HTR-8/SVneo (cell line): ENCODE measurements at regions not wholly inside any gene's neighbourhood (a gene's known extent, or its start where the extent isn't known, plus 50 kb on each side); places are given as distances from the start of the nearest gene placed in this dataset.
"Not testable (repeated sequence)": the region's sequence is repeated elsewhere in the genome, so short reads cannot be mapped to it uniquely, and the experiment has no call there.

Experiments used
- DNase-seq: peaks from one replicate; pipeline ENCODE4 v3.0.0; 2011; ENCODE audit warnings: low spot score, mixed read lengths; ENCODE audit not compliant: insufficient read length
- FAIRE-seq: peaks from 2 replicates; lab custom pipeline; 2011; peaks lifted over from hg19 to GRCh38; lab: Jason Lieb, UNC

DNA sequence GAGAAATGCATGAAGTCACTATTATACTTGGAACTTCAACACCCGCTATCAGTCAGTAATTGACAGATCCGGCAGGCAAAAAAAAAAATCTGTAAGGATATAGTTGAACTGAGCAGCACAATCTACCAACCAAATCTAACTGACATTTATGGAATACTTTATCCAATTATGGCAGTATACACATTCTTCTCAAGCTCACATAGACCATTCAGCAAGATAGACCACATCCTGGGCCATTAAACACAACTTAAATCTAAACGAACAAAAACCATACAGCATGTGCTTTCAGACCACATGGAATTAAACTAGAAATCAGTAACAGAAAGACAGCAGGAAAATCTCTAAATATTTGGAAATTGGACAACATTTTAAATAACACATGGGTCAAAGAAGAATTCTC, 112.7 kb downstream of the MPP7 start:
- FAIRE-seq = no peak
- DNase-seq = no peak

DNA sequence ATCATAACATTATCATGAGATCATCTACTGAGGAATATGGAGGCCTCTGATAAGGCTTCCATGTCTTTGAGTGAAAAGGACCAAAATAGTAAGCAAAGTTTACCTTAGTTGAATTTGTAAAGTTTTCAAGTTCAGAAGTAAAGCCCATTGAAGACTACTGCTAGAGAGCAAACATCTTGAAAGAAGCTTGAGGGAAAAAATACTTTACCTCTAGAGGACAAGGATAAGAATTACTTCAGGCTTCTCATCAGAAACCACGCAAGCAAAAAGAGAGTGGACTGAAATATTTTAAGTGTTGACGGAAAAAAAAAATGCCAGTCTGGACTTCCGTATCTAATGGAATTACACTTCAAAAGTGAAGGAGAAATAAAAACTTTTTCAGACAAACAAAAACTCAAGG, 114.3 kb downstream of the MPP7 start:
- FAIRE-seq = no peak

DNA sequence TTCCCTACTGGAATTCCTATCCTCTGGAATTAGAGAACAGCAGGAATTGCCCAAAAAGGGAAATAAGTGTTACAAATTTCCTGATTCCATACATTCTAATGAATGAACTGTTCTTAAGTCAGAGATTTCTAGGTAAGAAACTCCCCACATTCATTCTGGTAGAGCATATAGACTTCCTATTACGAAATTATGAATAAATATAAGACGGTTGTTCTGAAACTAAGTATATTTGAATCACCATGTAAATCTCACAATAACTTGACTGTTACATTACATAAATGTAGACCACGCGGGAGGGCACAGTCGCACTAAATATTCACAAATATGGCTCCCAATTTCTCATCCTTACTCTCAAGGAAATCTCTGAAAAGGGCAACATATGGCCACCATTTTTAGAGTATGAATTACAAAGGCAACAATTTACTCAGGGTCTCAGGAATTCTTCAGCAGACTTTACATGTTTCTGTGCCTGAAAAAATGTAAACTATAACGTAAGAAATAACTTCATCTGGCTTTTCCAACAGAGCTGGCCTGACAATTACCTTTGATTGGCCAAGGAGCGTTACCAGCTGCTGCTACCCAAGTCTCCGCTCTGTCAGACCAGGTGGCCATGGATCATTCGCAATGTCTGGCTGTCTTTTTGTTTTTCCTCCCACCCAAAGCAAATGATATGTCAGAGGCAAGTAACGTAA, 115.8 kb downstream of the MPP7 start:
- no peak for FAIRE-seq
- no peak for DNase-seq

More for the DNA sequence above, 114.3 kb downstream of the MPP7 start:
- no peak for DNase-seq

DNA sequence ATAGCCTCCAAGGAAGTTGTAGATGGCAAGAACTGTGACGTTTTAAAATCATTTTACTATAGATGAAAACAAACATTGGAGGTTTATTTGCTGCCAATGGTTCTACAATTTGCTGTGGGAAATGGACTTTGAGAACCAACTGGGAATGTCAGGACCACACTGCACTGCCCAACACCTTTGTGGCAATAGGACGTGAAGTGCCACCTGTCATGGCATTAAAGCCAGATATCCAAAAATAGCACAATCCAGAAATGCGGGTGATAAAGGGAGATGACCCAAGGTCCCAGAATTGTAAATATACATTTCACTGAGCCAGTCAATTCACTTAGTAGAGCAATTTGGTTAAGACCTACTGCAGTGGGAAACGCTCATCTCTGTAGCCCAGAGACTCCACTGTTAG, 116.4 kb downstream of the MPP7 start:
- DNase-seq (no peak), FAIRE-seq (no peak)

DNA sequence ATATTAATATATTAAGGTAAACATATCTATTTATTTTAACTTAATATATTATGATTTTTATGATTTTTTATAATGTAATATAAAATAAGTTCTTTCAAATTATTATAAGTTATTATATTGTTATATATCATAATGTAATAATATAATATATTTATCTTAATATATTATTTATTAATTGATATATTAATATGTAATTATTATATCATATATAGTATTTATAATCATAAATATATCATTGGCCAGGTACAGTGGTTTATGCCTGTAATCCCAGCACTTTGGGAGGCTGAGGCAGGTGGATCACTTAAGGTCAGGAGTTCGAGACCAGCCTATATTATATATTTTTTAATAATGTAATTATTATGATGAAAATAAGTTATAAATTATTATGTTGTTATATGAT, 118.1 kb downstream of the MPP7 start:
- FAIRE-seq (no peak), DNase-seq (no peak)

DNA sequence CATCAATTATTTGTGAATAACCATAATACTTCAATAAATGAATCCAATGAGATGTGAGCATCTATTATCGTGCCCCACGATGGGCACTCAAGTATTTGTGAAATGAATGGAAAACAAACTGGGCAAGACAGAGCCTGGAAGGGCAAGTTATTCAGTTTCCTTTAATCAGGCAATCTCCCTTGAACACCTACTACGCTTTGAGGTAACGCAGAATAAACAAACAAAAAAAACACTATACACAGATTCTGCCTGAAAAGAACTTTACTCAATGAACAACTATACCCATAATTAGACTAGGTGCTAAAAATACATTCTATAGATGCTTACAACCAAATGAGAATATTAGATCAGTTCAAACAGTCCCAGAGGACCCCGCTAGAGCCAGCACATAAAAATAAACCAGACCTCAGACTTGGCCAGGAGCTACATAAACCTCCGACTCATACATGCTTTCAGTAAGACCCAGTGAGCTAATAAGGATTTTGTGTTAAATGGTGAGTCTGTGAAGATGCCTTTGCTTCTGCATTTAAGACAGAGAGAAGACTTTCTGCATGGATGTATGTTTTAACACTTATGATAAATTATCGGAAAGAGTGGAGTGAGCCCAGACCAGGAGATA, 121.3 kb downstream of the MPP7 start:
- FAIRE-seq (no peak), DNase-seq (no peak)

DNA sequence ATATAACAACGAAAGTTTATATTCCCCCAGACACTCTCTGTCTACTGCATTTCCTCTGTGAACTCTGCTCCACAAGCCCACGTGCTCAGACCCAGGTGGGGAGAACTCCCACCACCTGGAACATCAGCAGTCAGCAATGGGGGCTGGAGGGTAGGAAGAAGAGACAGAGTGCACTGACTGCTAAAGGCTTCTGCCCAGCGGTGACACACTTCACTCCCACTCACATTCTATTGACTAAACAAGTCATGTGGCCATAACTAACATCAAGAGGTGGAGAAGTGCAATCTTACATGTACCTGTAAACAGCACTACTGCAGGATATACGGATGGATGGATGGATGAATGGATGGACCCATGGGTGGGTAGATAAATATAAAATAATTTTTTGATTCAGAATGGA, 122.2 kb downstream of the MPP7 start:
- no peak for DNase-seq
- peak; percentile 76 for FAIRE-seq

DNA sequence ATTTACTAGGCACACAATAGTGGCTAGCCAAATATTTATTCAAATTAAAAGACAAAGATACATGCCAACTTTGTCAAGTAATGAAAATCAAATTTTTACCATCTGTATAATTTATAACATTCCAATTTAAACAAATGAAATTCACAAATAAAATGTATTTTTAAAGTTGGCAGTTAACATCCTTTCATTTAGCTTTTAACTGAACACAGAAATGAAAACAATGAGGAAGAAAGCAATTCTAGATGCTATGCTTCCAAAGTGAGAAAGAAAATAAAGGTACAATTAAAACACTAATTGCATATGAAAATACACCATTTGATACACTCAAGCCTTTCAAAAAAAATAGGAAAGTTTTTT, 123.1 kb downstream of the MPP7 start:
- no peak for FAIRE-seq
- no peak for DNase-seq

DNA sequence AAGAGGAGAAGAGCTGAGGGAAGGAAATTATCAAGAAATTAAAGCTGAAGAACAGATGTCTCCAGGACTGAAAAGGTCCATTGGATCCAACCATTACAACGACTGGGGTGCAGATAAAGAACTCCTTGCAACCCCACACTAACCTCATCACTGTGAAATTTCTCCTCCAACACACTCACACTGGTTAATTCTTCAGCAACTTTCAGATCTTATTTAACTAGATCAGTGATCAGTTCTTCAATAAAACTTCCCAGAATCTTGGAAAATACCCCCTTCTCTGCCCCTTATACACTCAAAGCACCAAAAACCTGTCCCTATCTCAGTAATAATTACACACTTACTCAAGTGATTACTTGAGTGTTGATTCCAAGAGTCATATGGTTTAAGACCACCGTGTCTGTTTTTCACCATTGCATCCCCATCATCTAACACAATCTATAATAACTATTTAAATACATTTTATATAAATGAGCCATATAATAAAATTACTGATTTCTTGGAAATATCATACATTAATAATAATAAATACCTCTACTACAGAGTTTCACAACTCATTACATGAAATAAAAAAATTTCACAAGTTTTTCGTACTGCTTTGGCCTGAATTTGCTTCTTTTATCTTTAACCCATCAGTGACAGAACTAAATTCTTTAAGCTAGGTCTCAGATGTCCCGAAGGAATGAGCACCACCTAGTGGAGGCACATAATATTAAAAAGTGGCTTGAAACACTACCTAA, 123.7 kb downstream of the MPP7 start:
- FAIRE-seq = no peak
- DNase-seq = peak; percentile 48

DNA sequence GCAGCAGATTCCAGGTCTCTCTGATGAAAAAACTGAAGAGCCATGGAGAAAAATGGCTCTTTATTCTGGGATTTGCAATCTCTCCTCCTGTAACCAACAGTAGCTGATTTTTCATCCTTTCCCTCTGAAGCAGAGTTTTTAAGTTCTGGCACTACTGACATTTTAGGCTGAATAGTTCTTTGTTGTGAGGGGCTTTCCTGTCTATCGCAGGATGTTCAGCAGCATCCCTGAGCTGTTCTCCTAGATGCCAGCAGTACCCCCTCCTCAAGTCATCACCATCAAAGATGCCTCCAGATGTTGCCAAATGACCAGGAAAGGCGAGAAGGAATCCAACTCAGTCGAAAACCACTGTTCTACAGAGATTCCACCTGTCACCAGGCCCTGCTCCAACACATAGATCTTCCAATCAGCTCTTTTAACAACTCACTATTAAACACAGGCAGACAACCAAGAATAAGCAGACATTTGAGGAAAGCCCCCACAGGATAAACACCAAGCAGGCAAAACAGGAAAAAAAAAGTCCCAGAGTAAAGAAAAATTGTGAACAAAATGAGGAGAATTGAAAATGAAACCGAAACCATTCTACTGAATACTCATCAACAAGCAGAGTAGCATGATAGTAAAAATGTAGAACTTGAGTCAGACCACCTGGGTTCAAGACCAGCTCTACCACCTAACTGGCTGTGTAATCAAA, 124.8 kb downstream of the MPP7 start:
- DNase-seq = peak; percentile 8
- FAIRE-seq = no peak

DNA sequence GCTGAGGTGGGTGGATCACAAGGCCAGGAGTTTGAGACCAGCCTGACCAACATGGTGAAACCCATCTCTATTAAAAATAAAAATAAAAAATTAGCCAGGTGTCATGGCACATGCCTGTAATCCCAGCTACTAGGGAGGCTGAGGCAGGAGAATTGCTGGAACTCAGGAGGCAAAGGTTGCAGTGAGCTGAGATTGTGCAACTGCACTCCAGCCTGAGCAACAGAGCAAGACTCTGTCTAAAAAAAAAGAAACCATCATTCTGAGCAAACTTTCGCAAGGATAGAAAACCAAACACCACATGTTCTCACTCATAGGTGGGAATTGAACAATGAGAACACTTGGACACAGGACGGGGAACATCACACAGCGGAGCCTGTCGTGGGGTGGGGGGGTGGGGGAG, 126.4 kb downstream of the MPP7 start:
- FAIRE-seq, DNase-seq: not testable (repeated sequence)

DNA sequence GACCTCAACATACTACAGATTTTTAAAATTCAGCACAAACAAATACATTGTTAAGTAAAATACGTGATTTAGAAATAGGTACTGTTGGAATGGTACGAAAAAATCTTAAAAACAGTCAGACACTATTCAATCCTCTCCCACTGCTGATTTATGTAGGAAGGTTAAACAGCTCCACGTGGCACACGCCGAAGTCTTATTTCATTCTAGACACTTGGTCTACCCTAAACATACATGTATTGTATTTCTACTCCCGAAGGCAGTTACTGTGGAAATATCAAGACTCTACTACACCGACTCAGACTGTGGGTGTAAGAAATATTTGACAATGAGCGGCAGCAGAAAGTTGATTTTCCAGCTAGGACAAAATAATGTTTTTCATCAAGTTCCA, 130.6 kb downstream of the MPP7 start:
- no peak for FAIRE-seq

DNA sequence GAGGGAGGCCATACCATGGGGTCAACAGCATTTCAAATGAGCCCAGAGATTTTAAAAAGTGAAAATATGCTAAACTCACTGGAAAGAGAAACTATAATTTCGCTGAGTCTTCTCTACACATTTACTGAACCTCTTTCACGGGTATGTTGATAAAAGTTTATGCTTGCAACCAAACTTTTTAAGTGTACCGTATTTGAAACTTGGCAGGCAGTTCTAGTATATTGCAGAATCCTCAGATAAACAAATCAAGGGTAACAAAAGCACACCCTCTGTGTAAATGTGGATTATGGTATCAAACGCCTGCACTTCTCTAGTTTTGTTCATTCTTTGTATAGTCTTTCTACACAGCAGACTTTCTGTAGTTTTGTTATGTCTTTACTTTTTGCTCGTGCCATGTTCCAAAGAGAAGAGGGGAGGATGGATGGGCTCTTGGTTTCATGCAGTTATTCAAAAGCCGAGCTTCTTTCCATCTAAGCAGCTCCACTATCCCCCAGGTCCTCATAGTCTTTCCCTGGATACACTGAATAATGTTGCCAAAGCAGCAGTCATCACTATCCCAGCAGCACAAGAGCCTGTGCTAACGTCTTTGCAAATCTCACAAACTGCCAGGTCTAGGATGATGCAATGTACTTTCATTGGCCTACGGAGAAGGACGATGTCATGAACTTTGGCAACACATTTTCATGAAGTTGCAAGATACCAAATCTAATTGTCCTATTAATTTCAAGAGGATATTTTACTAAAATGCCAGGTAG, 131.2 kb downstream of the MPP7 start:
- DNase-seq (no peak), FAIRE-seq (no peak)

More for the DNA sequence above, 130.6 kb downstream of the MPP7 start:
- no peak for DNase-seq

DNA sequence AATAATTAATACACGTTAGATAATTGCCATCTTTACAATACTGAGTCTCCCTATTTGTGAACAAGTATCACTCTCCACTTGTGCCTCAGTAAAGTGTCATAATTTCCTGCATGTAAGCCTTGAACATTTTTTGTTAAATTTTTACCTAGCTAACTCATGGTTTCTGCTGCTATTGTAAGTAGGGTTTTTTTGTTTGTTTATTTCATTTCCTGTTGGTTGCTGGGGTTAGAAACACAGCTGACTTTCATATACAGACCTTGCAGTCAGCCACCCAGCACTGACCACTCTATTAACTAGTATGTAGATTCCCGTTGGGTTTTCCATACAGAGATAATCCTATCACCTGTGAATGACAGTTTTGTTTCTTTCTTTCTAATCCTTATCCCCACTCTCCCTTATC, 133.3 kb downstream of the MPP7 start:
- FAIRE-seq = no peak
- DNase-seq = no peak

DNA sequence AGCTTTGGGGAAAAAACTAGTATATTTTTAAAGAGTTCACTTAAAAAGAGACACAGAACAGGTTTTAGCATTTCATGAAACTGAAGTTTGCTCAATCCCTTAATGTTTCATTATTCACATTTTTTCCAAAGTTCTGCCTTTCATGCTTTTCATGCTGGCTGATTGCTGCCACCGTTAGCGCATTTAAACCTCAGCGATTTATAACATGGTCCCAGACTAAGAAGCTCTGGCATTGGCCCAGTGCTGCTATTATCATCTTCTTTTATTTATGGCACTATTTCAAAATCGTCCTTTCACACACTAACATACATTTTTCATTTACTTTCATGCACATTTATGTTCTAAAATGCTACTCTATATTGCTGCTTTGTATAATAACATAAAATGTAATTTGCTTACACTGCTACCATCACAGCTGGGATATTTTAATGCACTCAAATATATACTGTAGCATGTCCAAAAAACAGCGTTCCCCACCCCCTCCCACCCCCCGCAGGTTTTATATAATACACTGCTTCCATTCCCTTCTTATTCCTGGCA, 141.9 kb downstream of the MPP7 start:
- DNase-seq = no peak
- FAIRE-seq = no peak

DNA sequence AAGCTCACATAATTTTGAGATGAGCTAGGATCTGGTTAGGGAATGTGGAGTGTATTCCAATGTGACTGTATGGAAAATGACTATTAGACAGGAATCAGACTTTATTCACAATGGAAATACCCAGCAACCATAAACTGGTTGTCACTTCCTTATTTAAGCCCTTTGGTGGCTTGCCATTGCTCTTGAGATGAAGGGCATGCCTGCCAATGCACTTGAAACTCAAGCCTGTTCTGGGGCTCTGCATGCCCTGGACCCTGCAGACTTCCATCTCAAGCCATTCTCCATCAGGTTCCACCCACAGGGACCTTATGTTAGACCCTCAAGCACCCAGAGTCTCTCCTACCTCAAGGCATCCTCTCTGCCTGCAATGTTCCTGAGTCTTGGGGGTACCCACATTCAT, 145.5 kb downstream of the MPP7 start:
- no peak for FAIRE-seq
- DNase-seq = no peak

DNA sequence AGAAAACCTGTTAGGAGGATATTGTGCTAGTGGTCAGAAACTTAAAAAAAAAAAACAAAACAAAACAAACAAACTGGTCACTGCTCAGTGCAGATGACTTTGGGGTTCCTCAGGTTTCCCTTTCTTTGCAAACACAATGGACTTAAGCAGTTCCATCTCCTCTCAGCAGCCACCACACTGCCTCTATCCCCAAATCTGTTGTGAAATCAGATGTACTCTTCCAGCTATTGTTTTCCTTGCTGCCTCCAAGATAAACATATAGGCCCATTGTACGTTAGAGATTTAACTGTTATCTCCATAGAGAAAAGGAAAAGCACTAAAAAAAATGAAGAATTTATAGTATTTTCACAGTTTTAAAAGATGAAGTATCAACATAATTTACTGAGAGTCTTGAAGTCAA, 147.1 kb downstream of the MPP7 start:
- FAIRE-seq = no peak
- no peak for DNase-seq

DNA sequence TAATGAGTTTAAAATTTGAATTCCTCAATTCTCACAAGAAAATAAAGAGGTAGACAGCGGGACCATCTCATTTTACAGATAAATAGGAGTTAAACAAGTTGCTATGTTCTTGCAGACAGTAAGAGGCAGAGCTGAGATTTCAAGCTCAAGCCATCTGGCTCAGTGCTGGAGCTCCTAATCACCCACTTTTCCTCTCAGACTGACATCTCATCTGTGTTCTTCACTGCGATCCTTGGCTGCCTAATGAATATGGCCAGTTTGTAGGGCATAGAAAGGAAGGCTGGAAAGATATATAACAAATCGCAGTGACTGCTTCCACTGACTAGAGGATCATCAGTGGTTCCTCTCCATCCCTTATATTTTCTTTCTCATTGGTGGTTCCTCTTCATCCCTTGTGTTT, 151.2 kb downstream of the MPP7 start:
- FAIRE-seq (no peak), DNase-seq (no peak)

DNA sequence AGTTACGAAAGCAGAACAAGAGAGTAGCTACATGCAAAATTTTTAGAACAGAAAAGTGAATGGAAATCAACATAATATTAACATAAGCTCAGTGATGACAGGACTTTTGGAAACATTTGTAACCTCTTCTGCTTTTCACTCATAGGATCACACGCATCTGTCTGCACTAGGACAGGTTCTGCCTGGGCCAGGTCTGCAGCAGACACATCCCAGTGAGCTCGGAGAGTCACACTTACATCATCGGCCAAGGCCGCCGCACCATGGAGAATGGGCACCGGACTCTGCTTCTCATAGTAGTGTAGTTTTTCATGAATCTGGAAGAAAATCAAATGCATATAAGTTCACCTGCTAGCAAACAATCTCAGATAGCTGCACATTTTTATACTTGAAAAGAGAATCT, 150.9 kb upstream of the ODAD2 start:
- FAIRE-seq (no peak), DNase-seq (no peak)

DNA sequence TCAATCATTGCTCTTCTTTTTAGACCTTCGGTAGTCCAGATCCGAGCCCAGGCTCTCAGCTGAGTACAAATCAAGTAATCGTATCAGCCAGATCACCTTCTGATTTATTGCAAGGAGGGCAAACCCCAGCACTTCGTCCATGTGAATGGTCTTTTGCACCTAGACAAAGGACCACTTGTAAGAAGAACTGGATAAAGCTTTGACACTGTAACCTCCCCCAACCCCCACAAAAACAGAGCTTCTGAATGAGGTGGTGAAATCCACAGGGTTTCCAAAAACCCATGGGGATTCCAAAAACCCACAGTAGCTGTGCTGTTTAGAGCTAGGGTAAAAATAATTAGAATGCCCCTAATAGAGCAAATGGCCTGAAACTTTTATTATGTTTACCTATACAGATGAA, 148.8 kb upstream of the ODAD2 start:
- FAIRE-seq (no peak), DNase-seq (no peak)
